Mammary epithelial cell (primary cell): ENCODE measurements at regions not wholly inside any gene's neighbourhood (a gene's known extent, or its start where the extent isn't known, plus 50 kb on each side); places are given as distances from the start of the nearest gene placed in this dataset.

Source experiments
- EZH2 ChIP-seq: IDR thresholded peaks from 2 replicates; pipeline ENCODE4 v1.6.1; 2012; ENCODE audit warnings: low read length, inconsistent platforms, borderline replicate concordance
- TF ChIP-seq, protein P1 (sequence below), 2 donors: IDR thresholded peaks in 1 of 2; conservative IDR thresholded peaks in 1 of 2; 2 replicates each; pipeline ENCODE4 v1.5.1; 2011 to 2012; ENCODE audit warnings: inconsistent platforms in 2 of 2, low read length in 2 of 2, mild to moderate bottlenecking in 2 of 2, control low read depth in 1 of 2, low read depth in 1 of 2; ENCODE audit not compliant: insufficient read depth in 1 of 2; ENCODE audit errors: extremely low read depth in 1 of 2

DNA sequence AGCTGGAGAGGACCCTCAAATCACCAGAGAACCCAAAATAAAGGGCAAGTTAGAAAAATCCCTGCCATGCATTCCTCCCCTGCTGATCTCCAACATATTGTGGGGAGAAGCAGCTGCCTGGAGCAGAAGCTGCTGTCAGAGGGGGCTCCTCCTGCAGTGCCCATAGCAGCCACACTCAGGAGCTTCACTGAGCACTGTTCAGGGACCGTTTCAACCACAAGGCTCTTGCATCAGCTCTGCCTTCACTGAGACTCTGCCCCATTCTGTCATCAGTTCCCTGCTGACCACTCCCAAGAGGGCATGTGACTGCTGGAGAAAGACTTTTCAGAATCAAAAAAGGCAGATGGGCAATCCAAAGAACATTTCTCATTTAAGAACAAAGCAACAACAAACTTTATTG lies 392.7 kb downstream of the GALC start:
- TF ChIP-seq, protein P1, sequence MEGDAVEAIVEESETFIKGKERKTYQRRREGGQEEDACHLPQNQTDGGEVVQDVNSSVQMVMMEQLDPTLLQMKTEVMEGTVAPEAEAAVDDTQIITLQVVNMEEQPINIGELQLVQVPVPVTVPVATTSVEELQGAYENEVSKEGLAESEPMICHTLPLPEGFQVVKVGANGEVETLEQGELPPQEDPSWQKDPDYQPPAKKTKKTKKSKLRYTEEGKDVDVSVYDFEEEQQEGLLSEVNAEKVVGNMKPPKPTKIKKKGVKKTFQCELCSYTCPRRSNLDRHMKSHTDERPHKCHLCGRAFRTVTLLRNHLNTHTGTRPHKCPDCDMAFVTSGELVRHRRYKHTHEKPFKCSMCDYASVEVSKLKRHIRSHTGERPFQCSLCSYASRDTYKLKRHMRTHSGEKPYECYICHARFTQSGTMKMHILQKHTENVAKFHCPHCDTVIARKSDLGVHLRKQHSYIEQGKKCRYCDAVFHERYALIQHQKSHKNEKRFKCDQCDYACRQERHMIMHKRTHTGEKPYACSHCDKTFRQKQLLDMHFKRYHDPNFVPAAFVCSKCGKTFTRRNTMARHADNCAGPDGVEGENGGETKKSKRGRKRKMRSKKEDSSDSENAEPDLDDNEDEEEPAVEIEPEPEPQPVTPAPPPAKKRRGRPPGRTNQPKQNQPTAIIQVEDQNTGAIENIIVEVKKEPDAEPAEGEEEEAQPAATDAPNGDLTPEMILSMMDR (conservative IDR thresholded peaks at IDR 0.05 in 1 of 2, IDR thresholded peaks at IDR 0.05 in 1 of 2; ENCODE audit: extremely low read depth in 1 of 2, insufficient read depth in 1 of 2, low read depth in 1 of 2, low read length in 2 of 2) = no peak
- TF ChIP-seq EZH2 = no peak
